ENCODE measurements at regions not wholly inside any gene's neighbourhood (a gene's known extent, or its start where the extent isn't known, plus 50 kb on each side); places are given as distances from the start of the nearest gene placed in this dataset.
"Not testable (repeated sequence)": the region's sequence is repeated elsewhere in the genome, so short reads cannot be mapped to it uniquely, and the experiment has no call there.

DNA sequence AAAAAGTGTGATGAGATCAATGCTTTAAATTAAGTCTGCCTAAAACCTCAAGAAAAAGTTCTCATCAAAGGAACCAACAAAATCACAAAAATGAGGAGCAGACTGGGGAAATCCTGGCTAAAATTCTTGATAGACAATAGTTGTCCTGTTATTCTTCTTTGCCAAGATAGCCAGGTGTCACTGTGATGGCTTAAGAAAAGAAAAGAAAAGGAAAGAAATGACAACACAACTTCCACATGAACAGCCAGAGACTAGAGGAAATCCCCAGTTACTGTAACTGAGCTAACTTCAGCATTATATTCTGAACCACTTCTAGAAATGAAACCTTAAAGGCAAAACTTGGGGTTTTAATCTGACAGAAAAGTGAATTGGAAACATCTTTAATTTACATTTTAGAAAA lies 129.6 kb downstream of the CD24 start:
- no peak for DNase-seq

- DNase-seq = no peak
Observed at GRCh38 chr6:106832766-106833510, 141.6 kb downstream of the CD24 start.

DNA sequence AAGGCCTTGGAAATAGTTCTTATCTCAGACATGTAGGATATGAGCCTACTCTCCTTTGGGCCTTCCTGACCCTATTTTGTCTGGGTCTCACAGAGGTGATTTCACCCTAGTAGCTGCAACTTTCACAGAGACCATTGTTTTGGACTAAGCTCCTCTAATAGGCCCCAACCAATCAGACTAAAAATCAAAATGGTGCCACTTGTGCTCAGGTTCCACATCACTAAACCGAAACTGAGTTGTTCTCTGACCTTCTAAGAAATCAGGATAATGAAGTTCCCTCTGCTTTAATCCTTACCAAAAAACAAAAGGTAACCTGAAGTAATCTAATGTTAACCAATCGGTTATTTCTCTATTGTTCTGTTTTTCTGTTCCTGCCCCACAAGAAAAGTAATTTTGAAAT lies 143.6 kb downstream of the CD24 start:
- no peak for DNase-seq

- no peak for DNase-seq
Observed at GRCh38 chr6:106829451-106829850, 145.1 kb downstream of the CD24 start.

- DNase-seq = no peak
Observed at GRCh38 chr6:106827081-106827480, 147.4 kb downstream of the CD24 start.

DNA sequence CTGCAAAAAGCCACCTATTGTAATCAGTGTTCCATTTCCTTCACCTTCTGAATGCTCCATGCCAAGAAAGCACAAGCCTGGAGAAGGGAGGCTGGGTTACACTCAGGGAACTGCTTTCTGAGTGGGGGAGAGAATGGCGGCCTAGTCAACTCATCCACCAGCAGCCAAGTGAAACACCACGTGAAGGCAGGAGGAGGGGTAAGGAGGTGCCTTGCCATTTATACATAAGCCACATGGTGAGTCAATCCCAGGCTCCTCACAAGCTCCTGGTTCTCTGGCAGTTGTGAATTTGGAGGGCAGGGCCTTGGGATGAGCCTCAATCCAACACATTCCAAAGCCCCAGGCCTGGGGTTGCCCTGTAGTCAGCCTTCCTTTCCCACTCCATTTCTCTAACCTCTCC lies 149.4 kb downstream of the CD24 start:
- DNase-seq = no peak

GRCh38 chr6:106823732-106824351 lies 150.7 kb downstream of the CD24 start:
- DNase-seq = no peak

- no peak for DNase-seq
Observed at GRCh38 chr6:106823058-106823457, 151.5 kb downstream of the CD24 start.

DNA sequence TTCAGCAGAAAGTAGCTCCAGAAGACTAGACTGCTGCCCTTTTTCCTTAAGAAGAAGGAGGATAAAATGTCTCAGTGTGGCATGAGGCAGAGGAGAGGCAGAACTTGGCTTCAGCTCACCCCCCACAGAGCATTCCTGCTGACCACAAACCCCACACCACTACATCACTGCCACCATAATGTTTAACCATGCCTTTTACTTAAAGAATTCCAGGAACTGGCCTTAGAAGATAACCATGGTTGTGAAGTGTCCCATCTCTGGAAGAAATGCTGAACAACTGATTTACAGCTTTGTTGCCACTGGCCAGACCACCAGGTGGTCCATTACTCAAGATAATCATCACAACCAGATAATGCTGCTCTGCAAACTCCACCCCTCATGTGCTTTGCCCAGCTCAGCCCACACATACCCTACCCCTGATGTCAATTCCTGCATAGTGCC lies 154.1 kb downstream of the CD24 start:
- no peak for DNase-seq

DNA sequence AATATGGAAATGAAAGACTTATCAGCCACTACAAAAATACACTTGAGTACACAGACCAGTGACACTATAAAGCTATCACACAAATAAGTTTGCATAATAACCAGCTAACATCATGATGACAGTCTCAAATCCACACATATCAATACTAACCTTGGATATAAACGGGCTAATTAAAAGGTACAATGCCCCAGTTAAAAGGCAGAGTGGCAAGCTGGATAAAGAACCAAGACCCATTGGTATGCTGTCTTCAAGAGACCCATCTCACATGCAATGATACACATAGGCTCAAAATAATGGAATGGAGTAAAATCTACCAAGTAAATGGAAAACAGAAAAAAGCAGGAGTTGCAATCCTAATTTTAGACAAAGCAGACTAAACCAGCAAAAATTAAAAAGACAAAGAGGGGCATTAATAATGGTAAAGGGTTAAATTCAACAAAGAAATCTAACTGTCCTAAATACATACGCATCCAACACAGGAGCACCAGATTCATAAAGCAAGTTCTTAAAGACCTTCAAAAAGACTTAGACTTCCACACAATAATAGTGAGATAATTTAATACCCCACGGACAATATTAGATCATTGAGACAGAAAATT lies 163.3 kb downstream of the CD24 start:
- no peak for DNase-seq

GRCh38 chr6:106808758-106809157 lies 165.8 kb downstream of the CD24 start:
- DNase-seq = no peak

GRCh38 chr6:106807947-106808611 lies 166.4 kb downstream of the CD24 start:
- no peak for DNase-seq

DNA sequence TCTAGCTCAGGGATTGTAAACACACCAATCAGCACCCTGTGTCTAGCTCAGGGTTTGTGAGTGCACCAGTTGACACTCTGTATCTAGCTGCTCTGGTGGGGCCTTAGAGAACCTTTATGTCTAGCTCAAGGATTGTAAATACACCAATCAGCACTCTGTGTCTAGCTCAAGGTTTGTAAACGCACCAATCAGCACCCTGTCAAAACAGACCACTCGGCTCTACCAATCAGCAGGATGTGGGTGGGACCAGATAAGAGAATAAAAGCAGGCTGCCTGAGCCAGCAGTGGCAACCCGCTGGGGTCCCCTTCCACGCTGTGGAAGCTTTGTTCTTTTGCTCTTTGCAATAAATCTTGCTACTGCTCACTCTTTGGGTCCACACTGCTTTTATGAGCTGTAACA lies 168.3 kb downstream of the CD24 start:
- DNase-seq = not testable (repeated sequence)

- no peak for DNase-seq
Observed at GRCh38 chr6:106805771-106806170, 168.8 kb downstream of the CD24 start.

DNA sequence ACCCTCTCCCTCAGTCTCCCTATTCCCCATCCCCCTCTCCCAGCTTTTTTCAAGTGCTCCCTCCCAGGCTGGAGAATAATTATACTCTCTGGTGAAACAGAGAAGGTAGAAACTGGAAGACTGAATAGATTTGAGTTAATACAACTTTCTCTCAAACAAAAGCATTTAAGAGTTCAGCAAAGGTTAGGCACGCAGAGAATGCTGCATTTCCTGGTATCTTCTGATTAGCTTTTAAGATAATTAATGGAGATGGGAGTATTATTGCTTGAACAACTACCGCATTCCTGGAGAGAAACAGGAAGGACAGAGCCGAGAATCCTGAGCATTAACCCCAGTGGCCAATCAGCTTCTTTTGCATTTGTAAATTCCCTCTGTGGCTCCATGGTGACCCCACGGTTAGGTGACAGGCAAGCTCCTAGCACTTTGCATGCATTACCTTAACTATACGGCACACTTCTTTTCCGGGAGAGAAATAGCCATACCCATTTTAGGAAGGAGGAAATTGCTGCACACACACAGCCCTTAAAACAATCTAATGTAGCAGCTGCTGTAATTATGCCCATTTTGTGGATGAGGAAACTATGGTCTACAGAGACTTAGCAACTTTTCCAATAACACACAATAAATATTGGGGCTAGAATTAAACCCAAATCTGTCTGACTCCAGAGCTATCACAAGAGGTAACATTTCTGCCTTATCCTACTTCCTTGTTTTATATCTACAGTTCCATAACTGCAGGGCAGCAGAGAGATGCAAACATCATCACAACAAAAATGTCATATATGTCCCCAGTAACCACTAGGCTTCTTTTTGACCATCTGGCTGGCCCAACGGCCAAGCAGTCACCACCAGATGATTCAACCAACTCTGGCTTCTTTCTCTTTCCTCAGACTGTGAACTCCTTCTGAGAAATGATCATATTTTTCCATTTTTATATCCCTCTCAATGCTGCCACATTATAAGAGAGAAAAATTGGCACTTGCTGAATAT lies 169.9 kb downstream of the CD24 start:
- DNase-seq = no peak

GRCh38 chr6:106803188-106803587 lies 171.3 kb downstream of the CD24 start:
- no peak for DNase-seq

GRCh38 chr6:106802139-106802538 lies 172.4 kb downstream of the CD24 start:
- DNase-seq = no peak

GRCh38 chr6:106801256-106801655 lies 171.9 kb downstream of the QRSL1 start:
- DNase-seq = no peak

- no peak for DNase-seq
Observed at GRCh38 chr6:106800379-106800778, 171.0 kb downstream of the QRSL1 start.

- DNase-seq = no peak
Observed at GRCh38 chr6:106799031-106799894, 169.9 kb downstream of the QRSL1 start.

DNA sequence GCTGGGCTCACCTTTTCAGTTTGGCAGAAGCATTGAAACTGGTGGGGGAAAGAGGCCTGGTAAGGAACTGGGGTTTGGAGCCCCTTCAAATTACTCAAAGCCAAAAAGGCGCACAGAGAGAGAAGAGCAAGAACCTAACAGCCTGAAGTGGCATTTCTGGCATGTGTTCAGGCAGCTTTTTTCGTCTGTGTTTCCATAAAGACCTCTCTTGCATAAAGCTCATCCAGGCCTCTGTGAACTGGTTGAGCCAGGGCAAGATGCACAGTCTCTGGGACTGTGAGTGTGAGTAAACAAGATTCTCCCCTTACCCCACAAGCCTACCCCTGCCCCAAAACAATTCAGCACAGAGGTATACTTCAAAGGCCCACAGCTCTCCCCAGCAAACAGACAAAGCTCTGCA lies 167.8 kb downstream of the QRSL1 start:
- no peak for DNase-seq

Data from NCI-H446 (cell line).